ENCODE measurements at regions not wholly inside any gene's neighbourhood (a gene's known extent, or its start where the extent isn't known, plus 50 kb on each side); places are given as distances from the start of the nearest gene placed in this dataset.

- no peak overlapping the region for H3K4me3 ChIP-seq (ENCODE audit: low read depth, low read length)
- TF ChIP-seq, protein P1, sequence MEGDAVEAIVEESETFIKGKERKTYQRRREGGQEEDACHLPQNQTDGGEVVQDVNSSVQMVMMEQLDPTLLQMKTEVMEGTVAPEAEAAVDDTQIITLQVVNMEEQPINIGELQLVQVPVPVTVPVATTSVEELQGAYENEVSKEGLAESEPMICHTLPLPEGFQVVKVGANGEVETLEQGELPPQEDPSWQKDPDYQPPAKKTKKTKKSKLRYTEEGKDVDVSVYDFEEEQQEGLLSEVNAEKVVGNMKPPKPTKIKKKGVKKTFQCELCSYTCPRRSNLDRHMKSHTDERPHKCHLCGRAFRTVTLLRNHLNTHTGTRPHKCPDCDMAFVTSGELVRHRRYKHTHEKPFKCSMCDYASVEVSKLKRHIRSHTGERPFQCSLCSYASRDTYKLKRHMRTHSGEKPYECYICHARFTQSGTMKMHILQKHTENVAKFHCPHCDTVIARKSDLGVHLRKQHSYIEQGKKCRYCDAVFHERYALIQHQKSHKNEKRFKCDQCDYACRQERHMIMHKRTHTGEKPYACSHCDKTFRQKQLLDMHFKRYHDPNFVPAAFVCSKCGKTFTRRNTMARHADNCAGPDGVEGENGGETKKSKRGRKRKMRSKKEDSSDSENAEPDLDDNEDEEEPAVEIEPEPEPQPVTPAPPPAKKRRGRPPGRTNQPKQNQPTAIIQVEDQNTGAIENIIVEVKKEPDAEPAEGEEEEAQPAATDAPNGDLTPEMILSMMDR (IDR thresholded peaks at IDR 0.05; ENCODE audit: low read depth, low read length): no peak
Observed at GRCh38 chr10:78983608-78984007, 85.2 kb upstream of the ZMIZ1 start.

- no peak overlapping the region for H3K4me3 ChIP-seq (ENCODE audit: low read depth, low read length)
- TF ChIP-seq, protein P1 (IDR thresholded peaks at IDR 0.05; ENCODE audit: low read depth, low read length): no peak
Observed at GRCh38 chr10:78985973-78986818, 82.6 kb upstream of the ZMIZ1 start.

- TF ChIP-seq, protein P1 (IDR thresholded peaks at IDR 0.05; ENCODE audit: low read depth, low read length): no peak
- no peak overlapping the region for H3K4me3 ChIP-seq (ENCODE audit: low read depth, low read length)
Observed at GRCh38 chr10:78991187-78991586, 77.6 kb upstream of the ZMIZ1 start.

- no peak overlapping the region for H3K4me3 ChIP-seq (ENCODE audit: low read depth, low read length)
- TF ChIP-seq, protein P1 (IDR thresholded peaks at IDR 0.05; ENCODE audit: low read depth, low read length): no peak
Observed at GRCh38 chr10:78992333-78992732, 76.4 kb upstream of the ZMIZ1 start.

DNA sequence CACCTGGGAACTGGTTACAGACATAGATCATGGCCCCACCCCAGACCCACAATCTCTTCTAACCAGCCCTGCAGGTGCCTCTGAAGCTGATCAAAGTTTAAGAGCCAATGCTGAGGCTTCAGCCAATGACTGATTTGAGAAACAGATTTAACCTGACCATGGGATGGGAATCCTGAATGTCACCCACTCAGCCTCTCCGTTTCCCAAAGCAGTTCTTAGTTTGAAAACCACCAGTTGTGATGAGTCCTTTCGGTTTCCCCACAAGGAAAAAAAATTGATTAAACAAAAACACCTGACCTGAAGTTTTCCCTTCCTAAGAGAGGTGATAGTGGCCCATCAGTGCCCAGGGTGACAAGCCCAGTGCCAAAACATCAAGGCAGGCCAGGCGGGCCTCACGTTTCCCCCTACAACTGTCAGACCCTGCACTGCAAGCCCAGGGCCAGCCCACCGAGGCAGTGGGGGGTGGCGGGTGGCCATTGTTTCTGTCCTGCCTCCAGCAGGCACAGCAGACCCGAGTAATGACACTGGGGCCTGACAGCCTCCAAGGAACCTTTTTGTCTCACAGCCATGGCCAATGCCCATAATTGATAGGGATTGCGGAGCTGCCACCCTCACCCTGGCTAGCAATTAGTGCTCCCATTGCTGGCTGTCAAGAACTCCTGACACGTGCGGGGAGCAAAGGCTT is 75.4 kb upstream of the ZMIZ1 start:
- TF ChIP-seq, protein P1 (IDR thresholded peaks at IDR 0.05; ENCODE audit: low read depth, low read length): no peak
- H3K4me3 ChIP-seq (ENCODE audit: low read depth, low read length): no peak overlapping the region

GRCh38 chr10:78995987-78996791 is 72.6 kb upstream of the ZMIZ1 start:
- TF ChIP-seq, protein P1 (IDR thresholded peaks at IDR 0.05; ENCODE audit: low read depth, low read length): no peak
- no peak overlapping the region for H3K4me3 ChIP-seq (ENCODE audit: low read depth, low read length)
